ENCODE measurements at regions not wholly inside any gene's neighbourhood (a gene's known extent, or its start where the extent isn't known, plus 50 kb on each side); places are given as distances from the start of the nearest gene placed in this dataset.

DNA sequence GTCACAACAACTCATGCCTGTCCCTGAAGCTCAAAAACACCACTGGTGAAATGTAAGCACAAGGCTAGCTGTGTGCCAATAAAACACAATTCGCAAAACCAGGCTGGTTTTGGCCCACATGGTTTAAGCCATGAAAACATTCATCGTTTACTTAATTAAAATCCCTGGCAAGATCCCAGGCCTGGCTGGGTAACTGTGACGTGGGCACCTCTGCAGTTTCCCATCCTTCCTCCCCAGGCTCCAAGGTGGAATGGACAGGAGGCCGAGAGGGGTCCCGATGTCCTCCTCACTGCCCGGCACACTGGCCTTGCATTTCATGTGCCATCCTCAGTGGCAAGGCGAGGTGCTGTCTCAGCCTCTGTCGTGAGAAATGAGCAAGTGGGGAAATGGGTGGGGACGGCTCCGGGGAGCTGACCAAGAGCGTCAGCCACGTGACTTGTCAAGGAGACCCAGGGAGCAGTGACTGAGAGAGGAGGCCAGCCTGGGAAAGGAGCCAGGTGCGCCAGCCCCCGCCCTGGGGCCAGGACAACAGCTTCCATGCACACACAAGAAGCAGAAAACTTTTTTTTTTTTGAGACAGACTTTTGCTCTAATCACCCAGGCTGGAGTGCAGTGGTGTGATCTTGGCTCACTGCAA, 153.1 kb upstream of the RAB4A start:
- TF ChIP-seq, protein P1, sequence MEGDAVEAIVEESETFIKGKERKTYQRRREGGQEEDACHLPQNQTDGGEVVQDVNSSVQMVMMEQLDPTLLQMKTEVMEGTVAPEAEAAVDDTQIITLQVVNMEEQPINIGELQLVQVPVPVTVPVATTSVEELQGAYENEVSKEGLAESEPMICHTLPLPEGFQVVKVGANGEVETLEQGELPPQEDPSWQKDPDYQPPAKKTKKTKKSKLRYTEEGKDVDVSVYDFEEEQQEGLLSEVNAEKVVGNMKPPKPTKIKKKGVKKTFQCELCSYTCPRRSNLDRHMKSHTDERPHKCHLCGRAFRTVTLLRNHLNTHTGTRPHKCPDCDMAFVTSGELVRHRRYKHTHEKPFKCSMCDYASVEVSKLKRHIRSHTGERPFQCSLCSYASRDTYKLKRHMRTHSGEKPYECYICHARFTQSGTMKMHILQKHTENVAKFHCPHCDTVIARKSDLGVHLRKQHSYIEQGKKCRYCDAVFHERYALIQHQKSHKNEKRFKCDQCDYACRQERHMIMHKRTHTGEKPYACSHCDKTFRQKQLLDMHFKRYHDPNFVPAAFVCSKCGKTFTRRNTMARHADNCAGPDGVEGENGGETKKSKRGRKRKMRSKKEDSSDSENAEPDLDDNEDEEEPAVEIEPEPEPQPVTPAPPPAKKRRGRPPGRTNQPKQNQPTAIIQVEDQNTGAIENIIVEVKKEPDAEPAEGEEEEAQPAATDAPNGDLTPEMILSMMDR (IDR thresholded peaks at IDR 0.05; ENCODE audit: low read depth, low read length) = no peak
- TF ChIP-seq EZH2phosphoT487 (IDR thresholded peaks at IDR 0.05; ENCODE audit: low read depth) = no peak

Data from OCI-LY3 (cell line).